ENCODE measurements at regions not wholly inside any gene's neighbourhood (a gene's known extent, or its start where the extent isn't known, plus 50 kb on each side); places are given as distances from the start of the nearest gene placed in this dataset.

DNA sequence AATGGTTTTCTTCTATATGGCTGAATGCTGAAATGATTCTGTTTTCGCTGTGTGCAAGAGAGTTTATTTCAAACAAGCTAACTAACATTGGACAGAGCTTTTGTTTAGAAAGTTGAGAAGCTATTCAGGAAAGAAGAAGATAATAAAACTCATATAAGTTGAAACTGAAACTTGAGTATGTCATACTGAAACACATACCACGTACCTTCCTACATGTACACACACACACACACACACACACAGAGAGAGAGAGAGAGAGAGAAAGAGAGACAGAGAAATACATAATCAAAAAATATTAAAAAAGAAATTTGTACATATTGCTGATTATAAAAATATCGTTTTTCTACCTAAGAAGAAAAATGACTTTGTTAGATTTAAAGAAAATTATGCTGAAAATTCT is 561.9 kb upstream of the KCND2 start:
- TF ChIP-seq, protein P1, sequence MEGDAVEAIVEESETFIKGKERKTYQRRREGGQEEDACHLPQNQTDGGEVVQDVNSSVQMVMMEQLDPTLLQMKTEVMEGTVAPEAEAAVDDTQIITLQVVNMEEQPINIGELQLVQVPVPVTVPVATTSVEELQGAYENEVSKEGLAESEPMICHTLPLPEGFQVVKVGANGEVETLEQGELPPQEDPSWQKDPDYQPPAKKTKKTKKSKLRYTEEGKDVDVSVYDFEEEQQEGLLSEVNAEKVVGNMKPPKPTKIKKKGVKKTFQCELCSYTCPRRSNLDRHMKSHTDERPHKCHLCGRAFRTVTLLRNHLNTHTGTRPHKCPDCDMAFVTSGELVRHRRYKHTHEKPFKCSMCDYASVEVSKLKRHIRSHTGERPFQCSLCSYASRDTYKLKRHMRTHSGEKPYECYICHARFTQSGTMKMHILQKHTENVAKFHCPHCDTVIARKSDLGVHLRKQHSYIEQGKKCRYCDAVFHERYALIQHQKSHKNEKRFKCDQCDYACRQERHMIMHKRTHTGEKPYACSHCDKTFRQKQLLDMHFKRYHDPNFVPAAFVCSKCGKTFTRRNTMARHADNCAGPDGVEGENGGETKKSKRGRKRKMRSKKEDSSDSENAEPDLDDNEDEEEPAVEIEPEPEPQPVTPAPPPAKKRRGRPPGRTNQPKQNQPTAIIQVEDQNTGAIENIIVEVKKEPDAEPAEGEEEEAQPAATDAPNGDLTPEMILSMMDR (IDR thresholded peaks at IDR 0.05): no peak
- TF ChIP-seq POLR2A (IDR thresholded peaks at IDR 0.05): no peak
